ENCODE measurements at regions not wholly inside any gene's neighbourhood (a gene's known extent, or its start where the extent isn't known, plus 50 kb on each side); places are given as distances from the start of the nearest gene placed in this dataset.

- H3K36me3 ChIP-seq (ENCODE audit: low read depth) = no peaks in the 10 kb centered on the region
- H3K4me3 ChIP-seq = no peak overlapping the region
- H3K79me2 ChIP-seq (ENCODE audit: low read depth) = no peaks in the 10 kb centered on the region
- H3K9me2 ChIP-seq (ENCODE audit: insufficient read depth) = no peaks in the 10 kb centered on the region
- H3F3A ChIP-seq (ENCODE audit: insufficient read depth, low read depth) = no peaks in the 10 kb centered on the region
- H3K27ac ChIP-seq = no peak overlapping the region
- ChIA-PET POLR2A (ENCODE audit: unreplicated experiment) (no interaction called here), CTCF (no interaction called here)
- BruUV-seq (replicated peaks) = no TSS peak
- no peak overlapping the region for H3K4me2 ChIP-seq
- no peak overlapping the region for H2AFZ ChIP-seq
- no peaks in the 10 kb centered on the region for H3K27me3 ChIP-seq (ENCODE audit: insufficient read depth, low read depth)
- H3K4me1 ChIP-seq (replicated peaks; ENCODE audit: insufficient read depth) = no peaks in the 10 kb centered on the region
- TF ChIP-seq, protein P1, sequence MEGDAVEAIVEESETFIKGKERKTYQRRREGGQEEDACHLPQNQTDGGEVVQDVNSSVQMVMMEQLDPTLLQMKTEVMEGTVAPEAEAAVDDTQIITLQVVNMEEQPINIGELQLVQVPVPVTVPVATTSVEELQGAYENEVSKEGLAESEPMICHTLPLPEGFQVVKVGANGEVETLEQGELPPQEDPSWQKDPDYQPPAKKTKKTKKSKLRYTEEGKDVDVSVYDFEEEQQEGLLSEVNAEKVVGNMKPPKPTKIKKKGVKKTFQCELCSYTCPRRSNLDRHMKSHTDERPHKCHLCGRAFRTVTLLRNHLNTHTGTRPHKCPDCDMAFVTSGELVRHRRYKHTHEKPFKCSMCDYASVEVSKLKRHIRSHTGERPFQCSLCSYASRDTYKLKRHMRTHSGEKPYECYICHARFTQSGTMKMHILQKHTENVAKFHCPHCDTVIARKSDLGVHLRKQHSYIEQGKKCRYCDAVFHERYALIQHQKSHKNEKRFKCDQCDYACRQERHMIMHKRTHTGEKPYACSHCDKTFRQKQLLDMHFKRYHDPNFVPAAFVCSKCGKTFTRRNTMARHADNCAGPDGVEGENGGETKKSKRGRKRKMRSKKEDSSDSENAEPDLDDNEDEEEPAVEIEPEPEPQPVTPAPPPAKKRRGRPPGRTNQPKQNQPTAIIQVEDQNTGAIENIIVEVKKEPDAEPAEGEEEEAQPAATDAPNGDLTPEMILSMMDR (conservative IDR thresholded peaks at IDR 0.05) = no peak
- no peak for TF ChIP-seq EZH2 (IDR thresholded peaks at IDR 0.05; ENCODE audit: low read depth)
- no peak for DNase-seq
- intact Hi-C loops (cut with micrococcal nuclease; ENCODE audit: unreplicated experiment) = no loop called here
- H3K9me3 ChIP-seq (ENCODE audit: insufficient read depth, low read depth) = no peaks in the 10 kb centered on the region
- no peaks in the 10 kb centered on the region for H4K20me1 ChIP-seq (ENCODE audit: insufficient read depth)
Observed at GRCh38 chr6:14977747-14978382, 268.0 kb upstream of the JARID2 start.

GRCh38 chr6:14981960-14982359, 263.9 kb upstream of the JARID2 start:
- no peak overlapping the region for H3K4me2 ChIP-seq
- no peaks in the 10 kb centered on the region for H3K27me3 ChIP-seq (ENCODE audit: insufficient read depth, low read depth)
- intact Hi-C loops (cut with micrococcal nuclease; ENCODE audit: unreplicated experiment) = loop anchor here (5.0 kb wide), 1 partner anchor 265 kb away; the partner anchor contains the start of gene JARID2
- H3K9me2 ChIP-seq (ENCODE audit: insufficient read depth) = no peaks in the 10 kb centered on the region
- TF ChIP-seq, protein P1 (conservative IDR thresholded peaks at IDR 0.05) = no peak
- TF ChIP-seq EZH2 (IDR thresholded peaks at IDR 0.05; ENCODE audit: low read depth) = no peak
- H3K4me1 ChIP-seq (replicated peaks; ENCODE audit: insufficient read depth) = peaks cover 15% of the 10 kb centered on the region; the same call in 1 of the 2 replicates
- no peaks in the 10 kb centered on the region for H4K20me1 ChIP-seq (ENCODE audit: insufficient read depth)
- H2AFZ ChIP-seq = no peak overlapping the region
- no peaks in the 10 kb centered on the region for H3K79me2 ChIP-seq (ENCODE audit: low read depth)
- H3K4me3 ChIP-seq = no peak overlapping the region
- H3F3A ChIP-seq (ENCODE audit: insufficient read depth, low read depth) = no peaks in the 10 kb centered on the region
- CTCF ChIA-PET = no interaction called here
- no peaks in the 10 kb centered on the region for H3K9me3 ChIP-seq (ENCODE audit: insufficient read depth, low read depth)
- POLR2A ChIA-PET (ENCODE audit: unreplicated experiment) = no interaction called here
- no peaks in the 10 kb centered on the region for H3K36me3 ChIP-seq (ENCODE audit: low read depth)
- H3K27ac ChIP-seq = no peak overlapping the region
- no peak for DNase-seq
- BruUV-seq (replicated peaks) = no TSS peak

GRCh38 chr6:14983599-14984518, 262.0 kb upstream of the JARID2 start:
- H3K4me2 ChIP-seq = no peak overlapping the region
- H3K27ac ChIP-seq = no peak overlapping the region
- H3K9me3 ChIP-seq (ENCODE audit: insufficient read depth, low read depth) = no peaks in the 10 kb centered on the region
- H3K27me3 ChIP-seq (ENCODE audit: insufficient read depth, low read depth) = no peaks in the 10 kb centered on the region
- TF ChIP-seq EZH2 (IDR thresholded peaks at IDR 0.05; ENCODE audit: low read depth) = no peak
- TF ChIP-seq, protein P1 (conservative IDR thresholded peaks at IDR 0.05) = no peak
- H3K4me3 ChIP-seq = no peak overlapping the region
- no peaks in the 10 kb centered on the region for H3F3A ChIP-seq (ENCODE audit: insufficient read depth, low read depth)
- no peak for DNase-seq
- intact Hi-C loops (cut with micrococcal nuclease; ENCODE audit: unreplicated experiment) = loop anchor here (5.0 kb wide), 1 partner anchor 263 kb away; the partner anchor contains the start of gene JARID2
- peaks cover 15% of the 10 kb centered on the region; the same call in 1 of the 2 replicates for H3K4me1 ChIP-seq (replicated peaks; ENCODE audit: insufficient read depth)
- no peaks in the 10 kb centered on the region for H3K9me2 ChIP-seq (ENCODE audit: insufficient read depth)
- no TSS peak for BruUV-seq (replicated peaks)
- H3K36me3 ChIP-seq (ENCODE audit: low read depth) = no peaks in the 10 kb centered on the region
- no peaks in the 10 kb centered on the region for H4K20me1 ChIP-seq (ENCODE audit: insufficient read depth)
- CTCF ChIA-PET = no interaction called here
- POLR2A ChIA-PET (ENCODE audit: unreplicated experiment) = interaction anchor here (0.7 kb wide), 1 partner anchor 144 kb away, joined by 6 read pairs; no protein-coding TSS in a partner anchor
- no peak overlapping the region for H2AFZ ChIP-seq
- H3K79me2 ChIP-seq (ENCODE audit: low read depth) = no peaks in the 10 kb centered on the region
